Glomerular visceral epithelial cell (primary cell): ENCODE measurements at regions not wholly inside any gene's neighbourhood (a gene's known extent, or its start where the extent isn't known, plus 50 kb on each side); places are given as distances from the start of the nearest gene placed in this dataset.
A peak's percentile ranks its signal among the peaks of the same experiment; 100 is the strongest.
"Not testable (repeated sequence)": the region's sequence is repeated elsewhere in the genome, so short reads cannot be mapped to it uniquely, and the experiment has no call there.

Source experiments
- DNase-seq: peaks from one replicate; pipeline ENCODE4 v3.0.0-alpha.2; 2016; ENCODE audit errors: extremely low spot score

DNA sequence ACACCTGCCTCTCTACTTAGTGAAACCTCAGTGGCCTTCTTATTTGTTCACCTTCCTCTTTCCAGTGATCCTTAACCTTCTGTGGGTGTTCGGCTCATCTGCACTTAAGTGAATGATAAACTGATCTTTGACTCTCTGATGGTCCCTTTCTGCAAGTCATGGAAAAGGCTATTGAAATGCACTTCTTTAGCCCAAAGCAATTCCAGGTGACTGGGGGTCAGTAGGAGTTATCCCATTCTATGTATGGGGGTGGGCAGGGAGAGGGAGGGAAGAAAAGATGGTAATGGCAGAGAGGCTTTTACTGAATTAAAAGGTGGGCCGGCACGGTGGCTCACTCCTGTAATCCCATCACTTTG lies 170.8 kb downstream of the RGS9 start:
- DNase-seq, result no peak

GRCh38 chr17:65307081-65307960 lies 170.2 kb downstream of the RGS9 start:
- no peak for DNase-seq

- no peak for DNase-seq
These were observed 168.6 kb downstream of the RGS9 start for GRCh38 chr17:65305778-65306177.

DNA sequence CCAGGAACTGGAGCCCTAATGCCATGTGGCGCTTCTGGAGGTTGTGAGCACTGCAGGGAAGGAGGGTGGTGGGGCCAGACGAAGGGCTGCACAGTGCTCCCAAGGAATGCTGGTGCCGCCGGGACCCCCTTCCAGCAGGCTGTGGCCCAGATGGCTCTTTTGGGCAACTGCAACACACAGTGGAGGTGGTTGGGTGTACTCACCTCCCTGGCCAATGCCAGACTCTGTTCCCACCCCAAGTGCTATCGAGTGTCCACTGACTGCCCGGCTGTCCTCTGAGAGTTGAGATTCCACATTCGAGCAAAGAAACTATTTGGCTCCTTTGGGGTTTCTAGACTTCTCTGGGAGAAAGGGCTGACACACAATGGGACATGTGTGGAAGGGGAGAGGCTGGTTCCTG lies 167.9 kb downstream of the RGS9 start:
- no peak for DNase-seq

DNA sequence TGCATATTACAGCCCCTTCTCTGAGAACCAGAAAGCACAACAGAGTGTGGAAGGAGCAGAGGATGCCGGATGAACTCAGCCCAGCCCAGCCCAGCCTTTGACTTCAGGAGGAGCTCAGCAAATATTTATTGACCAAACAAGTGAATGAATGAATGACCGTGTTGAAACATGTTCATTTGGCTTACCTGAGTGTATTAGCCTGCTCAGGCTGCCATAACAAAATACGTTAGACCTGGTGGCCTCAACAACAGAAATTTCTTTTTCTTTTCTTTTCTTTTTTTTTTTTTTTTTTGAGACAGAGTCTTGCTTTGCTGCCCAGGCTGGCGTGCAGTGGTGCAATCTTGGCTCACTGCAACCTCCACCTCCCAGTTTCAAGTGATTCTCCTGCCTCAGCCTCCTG lies 164.7 kb downstream of the RGS9 start:
- not testable (repeated sequence) for DNase-seq

DNA sequence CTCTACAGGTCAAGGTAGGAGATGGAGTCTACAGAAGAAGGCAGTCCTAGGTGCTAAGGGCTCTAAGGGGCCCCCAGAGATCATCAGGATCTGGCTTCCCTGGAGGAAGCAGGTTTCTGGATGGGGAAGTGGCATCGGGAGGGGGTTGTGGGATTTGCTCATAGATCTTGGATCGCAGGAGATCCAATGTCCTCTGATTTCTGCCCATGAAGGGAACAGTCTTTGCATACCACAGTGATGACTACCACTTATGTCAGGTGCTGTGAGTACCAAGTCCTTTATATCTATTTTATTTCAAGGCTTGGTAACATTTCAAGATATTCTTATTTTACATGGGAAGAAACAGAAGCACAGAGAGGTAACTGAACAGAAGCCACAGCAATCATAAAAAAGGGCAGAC lies 164.0 kb downstream of the RGS9 start:
- DNase-seq, result no peak

- DNase-seq, result no peak
These were observed 160.7 kb downstream of the RGS9 start for GRCh38 chr17:65297916-65298315.

DNA sequence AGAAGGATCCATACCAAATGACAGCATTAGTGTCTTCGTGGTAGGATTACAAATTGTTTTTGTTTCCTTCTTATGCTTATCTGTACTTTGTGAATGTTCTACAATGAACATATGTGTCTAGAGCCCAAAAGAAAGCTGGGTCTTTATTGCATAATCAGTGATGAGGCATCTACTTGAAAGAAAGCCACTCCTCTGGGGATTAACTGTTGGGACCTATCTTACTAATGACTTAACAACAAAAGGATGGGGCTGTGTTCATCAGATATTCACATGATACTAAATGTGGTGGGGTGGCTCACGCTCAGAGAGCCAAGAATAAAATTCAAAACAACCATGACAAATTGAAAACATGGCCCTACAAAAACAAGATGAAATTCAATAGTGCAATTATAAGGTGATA lies 160.2 kb downstream of the RGS9 start:
- no peak for DNase-seq

GRCh38 chr17:65294181-65294719 lies 157.1 kb downstream of the RGS9 start:
- DNase-seq, result peak; percentile 63

DNA sequence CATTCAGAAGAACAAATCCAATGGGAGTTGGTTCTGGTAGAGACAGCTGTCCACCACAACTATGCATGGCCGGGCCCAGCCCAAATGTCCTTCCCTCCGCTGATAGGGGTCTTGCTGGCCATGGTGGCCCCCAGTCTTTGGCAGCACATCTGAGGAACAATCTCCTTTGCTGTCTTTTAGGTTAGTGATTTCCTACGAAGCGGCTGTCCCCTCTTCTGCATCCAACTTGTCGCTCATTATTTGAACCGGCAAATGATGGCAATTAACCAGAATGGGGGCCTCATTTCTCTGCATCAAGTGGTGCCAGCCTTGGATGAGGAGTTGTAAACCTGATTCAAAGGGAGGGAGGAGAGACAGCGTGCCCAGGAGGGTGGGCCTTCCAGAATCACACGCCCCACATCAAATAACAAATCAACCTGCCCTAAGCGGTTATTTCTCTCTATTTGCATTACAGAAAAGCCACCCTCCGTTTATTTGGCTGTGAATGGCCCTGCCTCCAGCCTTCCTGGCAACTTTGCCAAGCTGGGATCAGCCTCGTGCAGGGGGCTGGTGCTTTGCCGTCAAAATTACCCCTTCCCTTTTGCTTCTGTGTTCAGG lies 156.5 kb downstream of the RGS9 start:
- no peak for DNase-seq

GRCh38 chr17:65292430-65292829 lies 155.3 kb downstream of the RGS9 start:
- DNase-seq, result no peak

DNA sequence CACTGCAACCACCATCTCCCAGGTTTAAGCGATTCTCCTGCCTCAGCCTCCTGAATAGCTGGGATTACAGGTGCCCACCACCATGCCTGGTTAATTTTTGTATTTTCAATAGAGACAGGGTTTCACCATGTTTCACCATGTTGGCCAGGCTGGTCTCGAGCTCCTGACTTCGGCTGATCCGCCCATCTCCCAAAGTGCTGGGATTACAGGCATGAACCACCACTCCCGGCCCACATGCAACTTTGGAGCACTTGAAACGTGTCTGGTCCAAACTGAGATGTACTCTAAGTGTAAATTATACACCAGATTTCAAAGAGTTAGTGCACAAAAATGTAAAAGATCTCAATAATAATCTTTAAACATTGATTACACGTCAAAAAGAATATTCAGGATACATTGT lies 154.1 kb downstream of the RGS9 start:
- not testable (repeated sequence) for DNase-seq

GRCh38 chr17:65290616-65291015 lies 153.4 kb downstream of the RGS9 start:
- DNase-seq, result no peak

DNA sequence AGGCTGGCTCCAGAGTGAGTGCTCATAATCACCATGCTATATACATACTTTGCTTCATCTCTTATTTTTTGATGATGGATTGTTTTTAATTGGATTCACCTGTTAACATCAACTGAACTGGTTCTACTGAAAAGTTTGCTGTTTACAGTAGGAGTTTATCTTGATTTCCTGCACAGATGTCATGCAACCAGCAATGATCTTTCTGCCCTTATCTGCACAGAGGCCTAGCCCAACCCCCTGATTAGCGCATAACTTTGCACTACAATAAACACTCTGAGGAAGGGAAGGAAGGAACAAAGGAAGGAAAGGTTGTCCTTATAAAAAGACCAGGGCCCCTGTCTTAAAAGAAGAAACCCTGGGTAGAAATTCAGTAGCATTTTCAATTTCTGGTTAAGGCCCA lies 152.9 kb downstream of the RGS9 start:
- no peak for DNase-seq

DNA sequence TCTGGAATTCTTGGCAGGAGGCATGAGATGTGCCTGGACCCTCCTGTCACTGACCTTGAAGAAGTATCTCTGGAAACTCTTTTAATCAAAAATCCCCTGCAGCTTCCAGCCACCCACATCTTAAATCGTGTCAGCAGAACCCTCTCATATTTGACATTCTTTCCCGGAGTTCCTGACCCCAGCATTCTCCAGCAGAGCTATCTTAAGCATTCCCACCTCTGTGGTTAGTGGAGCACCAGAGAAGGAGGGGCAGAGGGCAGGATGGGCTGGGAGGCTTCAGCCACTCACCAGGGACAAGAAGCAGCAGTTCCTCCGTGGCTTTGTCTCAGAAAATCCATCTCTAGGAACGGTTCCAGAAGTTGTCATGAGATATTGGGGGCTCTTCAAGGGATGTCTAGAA lies 149.9 kb downstream of the RGS9 start:
- DNase-seq, result peak; percentile 75

DNA sequence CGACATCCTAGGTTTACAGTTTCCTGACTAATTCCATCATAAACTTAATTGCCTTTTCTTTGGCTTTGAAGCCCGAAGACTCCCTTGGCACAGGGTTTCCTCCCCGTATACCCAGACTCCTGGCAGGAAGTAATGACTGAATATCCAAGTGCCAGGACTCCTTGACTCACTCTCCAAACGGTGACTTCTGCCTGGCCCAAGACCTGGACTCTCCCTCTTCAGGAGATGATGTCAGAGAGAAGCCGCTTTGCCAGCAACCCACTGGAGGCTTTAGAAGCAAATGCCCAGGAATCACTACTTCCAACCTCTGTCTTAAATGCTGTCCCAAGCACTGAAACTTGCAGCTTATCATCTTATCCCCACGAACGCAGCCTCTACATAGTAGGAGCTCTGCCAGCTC lies 146.5 kb downstream of the RGS9 start:
- peak; percentile 51 for DNase-seq

DNA sequence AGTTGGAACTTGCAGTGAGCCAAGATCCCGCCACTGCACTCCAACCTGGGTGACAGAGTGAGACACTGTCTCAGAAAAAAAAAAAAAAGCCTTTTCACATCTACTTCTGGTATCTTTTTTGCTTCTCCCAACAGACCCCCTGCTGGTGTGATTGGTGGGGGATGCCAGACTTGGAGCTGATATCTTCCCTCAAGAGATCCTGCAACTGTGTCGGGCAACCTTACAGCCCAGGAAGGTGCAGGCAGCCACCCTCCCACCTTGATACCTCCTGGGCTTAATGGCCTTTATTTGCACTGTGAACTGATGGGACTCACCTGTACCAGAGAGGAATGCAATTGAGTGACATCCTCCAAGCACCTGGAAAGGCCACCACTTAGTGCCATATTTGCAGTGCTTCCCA lies 142.3 kb downstream of the RGS9 start:
- no peak for DNase-seq

- no peak for DNase-seq
These were observed 141.6 kb downstream of the RGS9 start for GRCh38 chr17:65278820-65279184.

DNA sequence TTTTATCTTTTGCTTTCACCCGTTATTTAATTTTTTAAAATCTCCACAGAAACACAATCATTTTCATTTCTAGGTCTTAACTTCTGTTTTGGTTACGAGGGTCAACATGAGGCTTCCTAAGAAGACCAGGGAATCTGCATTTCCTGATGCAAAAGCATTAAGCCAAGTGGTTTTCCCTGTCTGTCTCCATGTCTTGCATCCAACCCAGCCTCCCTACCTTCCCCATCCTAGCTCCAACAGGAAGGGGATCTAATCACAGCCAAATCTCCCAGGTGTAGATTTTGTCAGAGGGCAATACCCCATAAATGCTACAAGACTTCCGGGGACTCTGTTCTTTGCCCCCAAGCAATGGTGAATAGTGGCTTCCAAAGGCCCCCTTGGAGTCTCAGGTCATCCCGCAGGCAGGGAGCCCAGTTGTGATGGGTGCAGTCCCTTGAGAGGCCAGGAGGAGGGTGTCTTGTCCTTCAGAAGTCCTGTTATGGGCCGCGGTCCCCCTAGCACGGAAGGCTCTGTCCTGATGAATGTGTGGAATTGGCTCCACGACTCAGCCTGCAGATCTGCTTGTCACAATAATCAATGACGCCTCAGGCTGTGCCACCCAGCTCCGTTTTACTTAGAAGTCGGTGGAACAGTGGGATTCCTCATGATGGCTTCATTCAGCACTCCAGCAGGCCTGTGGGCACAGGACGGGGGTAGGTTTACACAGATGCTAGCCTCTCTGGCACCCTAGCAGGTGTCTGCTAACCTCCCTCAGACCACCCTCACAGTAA lies 141.1 kb downstream of the RGS9 start:
- peak; percentile 66 for DNase-seq

DNA sequence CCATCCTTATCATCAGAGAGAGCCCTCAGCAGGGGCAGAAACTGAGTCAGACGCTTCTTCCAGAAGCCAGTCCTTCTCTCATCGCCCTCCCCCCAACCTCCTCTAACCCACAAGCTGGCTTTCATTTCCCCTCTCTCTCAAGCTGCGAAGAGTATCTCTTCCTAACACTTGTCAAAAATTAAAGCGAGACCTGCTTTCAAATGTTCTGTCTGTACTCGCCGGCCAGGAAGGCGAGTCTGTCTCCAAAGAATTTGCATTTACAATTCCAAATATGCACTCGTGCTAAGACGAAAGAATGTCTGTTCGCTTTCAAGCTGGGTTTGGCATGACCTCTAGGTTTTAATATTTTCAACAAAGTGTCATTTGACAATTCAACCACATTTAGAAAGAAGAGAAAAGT lies 140.4 kb downstream of the RGS9 start:
- no peak for DNase-seq
